ENCODE measurements at regions not wholly inside any gene's neighbourhood (a gene's known extent, or its start where the extent isn't known, plus 50 kb on each side); places are given as distances from the start of the nearest gene placed in this dataset.

DNA sequence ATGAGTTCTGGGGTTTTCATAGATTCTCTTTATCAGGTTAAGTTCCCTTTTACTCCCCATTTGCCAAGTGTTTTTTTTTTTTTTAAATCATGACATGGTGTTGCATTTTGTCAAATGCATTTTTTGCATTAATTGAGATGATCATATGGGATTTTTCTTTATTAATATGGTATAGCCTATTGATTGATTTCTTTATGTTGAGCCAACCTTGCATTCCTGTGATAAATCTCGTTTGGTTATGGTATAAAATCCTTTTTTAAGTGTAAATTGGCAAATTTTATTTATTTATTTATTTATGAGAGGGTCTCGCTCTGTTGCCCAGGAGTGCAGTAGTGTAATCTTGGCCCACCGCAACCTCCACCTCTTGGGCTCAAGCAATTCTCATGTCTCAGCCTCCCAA is 81.5 kb upstream of the ACVR1 start:
- Histone ChIP-seq H3K4me1 (ENCODE audit: control insufficient read depth in 1 of 2, insufficient read depth in 2 of 2, low read length in 2 of 2) (no peaks in the 10 kb centered on the region), H3K27ac (ENCODE audit: low read depth in 1 of 2, low read length in 2 of 2) (no peak overlapping the region), H3K9ac (ENCODE audit: insufficient read depth, low read length, poor library complexity, severe bottlenecking) (no peak overlapping the region), H4K20me1 (ENCODE audit: insufficient read depth, low read length) (no peaks in the 10 kb centered on the region), H3K4me3 (replicated peaks in 1 of 3; ENCODE audit: low read depth in 2 of 3, low read length in 3 of 3) (no peak overlapping the region), H3K36me3 (replicated peaks in 1 of 2; ENCODE audit: control insufficient read depth in 1 of 2, insufficient read depth in 2 of 2, low read length in 2 of 2) (no peaks in the 10 kb centered on the region), H3K4me2 (replicated peaks; ENCODE audit: extremely low read depth, low read length, poor library complexity, severe bottlenecking) (no peak overlapping the region), H2AFZ (ENCODE audit: insufficient read depth, low read depth, low read length, poor library complexity, severe bottlenecking) (no peak overlapping the region), H3K27me3 (ENCODE audit: control insufficient read depth in 2 of 2, insufficient read depth in 2 of 2, low read length in 2 of 2) (no peaks in the 10 kb centered on the region), H3K79me2 (ENCODE audit: insufficient read depth, low read length) (no peaks in the 10 kb centered on the region), H3K9me3 (replicated peaks in 1 of 2; ENCODE audit: control insufficient read depth in 1 of 2, insufficient read depth in 1 of 2, low read length in 2 of 2) (peaks cover 16 to 28% of the 10 kb centered on the region in 2 donors)
- Mint-ChIP-seq H3K36me3 (no peaks in the 10 kb centered on the region), H3K27ac (no peak overlapping the region), H3K9me3 (peaks cover 11 to 40% (median 37%) of the 10 kb centered on the region in 7 donors), H3K4me3 (no peak overlapping the region), H3K27me3 (ENCODE audit: low read depth in 3 of 3) (no peaks in the 10 kb centered on the region), H3K4me1 (no peaks in the 10 kb centered on the region)
- WGBS (ENCODE audit: insufficient coverage): no CpG with 5 or more reads among the region's 3 CpGs
- TF ChIP-seq, protein P1, sequence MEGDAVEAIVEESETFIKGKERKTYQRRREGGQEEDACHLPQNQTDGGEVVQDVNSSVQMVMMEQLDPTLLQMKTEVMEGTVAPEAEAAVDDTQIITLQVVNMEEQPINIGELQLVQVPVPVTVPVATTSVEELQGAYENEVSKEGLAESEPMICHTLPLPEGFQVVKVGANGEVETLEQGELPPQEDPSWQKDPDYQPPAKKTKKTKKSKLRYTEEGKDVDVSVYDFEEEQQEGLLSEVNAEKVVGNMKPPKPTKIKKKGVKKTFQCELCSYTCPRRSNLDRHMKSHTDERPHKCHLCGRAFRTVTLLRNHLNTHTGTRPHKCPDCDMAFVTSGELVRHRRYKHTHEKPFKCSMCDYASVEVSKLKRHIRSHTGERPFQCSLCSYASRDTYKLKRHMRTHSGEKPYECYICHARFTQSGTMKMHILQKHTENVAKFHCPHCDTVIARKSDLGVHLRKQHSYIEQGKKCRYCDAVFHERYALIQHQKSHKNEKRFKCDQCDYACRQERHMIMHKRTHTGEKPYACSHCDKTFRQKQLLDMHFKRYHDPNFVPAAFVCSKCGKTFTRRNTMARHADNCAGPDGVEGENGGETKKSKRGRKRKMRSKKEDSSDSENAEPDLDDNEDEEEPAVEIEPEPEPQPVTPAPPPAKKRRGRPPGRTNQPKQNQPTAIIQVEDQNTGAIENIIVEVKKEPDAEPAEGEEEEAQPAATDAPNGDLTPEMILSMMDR (IDR thresholded peaks at IDR 0.05): no peak
- no peak for DNase-seq
- intact Hi-C loops (cut with micrococcal nuclease): no loop called here

- no peaks in the 10 kb centered on the region for H3K27me3 Mint-ChIP-seq (ENCODE audit: low read depth in 3 of 3)
- H3K79me2 ChIP-seq (ENCODE audit: insufficient read depth, low read length): no peaks in the 10 kb centered on the region
- no peaks in the 10 kb centered on the region for H3K4me1 ChIP-seq (ENCODE audit: control insufficient read depth in 1 of 2, insufficient read depth in 2 of 2, low read length in 2 of 2)
- intact Hi-C loops (cut with micrococcal nuclease): no loop called here
- H3K36me3 ChIP-seq (replicated peaks in 1 of 2; ENCODE audit: control insufficient read depth in 1 of 2, insufficient read depth in 2 of 2, low read length in 2 of 2): no peaks in the 10 kb centered on the region
- no peak overlapping the region for H3K4me3 ChIP-seq (replicated peaks in 1 of 3; ENCODE audit: low read depth in 2 of 3, low read length in 3 of 3)
- H3K27ac Mint-ChIP-seq: no peak overlapping the region
- peaks cover 4 to 27% (median 17%) of the 10 kb centered on the region in 7 donors for H3K9me3 Mint-ChIP-seq
- no peak overlapping the region for H3K27ac ChIP-seq (ENCODE audit: low read depth in 1 of 2, low read length in 2 of 2)
- no peaks in the 10 kb centered on the region for H3K36me3 Mint-ChIP-seq
- no peaks in the 10 kb centered on the region for H3K27me3 ChIP-seq (ENCODE audit: control insufficient read depth in 2 of 2, insufficient read depth in 2 of 2, low read length in 2 of 2)
- H3K9me3 ChIP-seq (replicated peaks in 1 of 2; ENCODE audit: control insufficient read depth in 1 of 2, insufficient read depth in 1 of 2, low read length in 2 of 2): peaks cover 3 to 12% of the 10 kb centered on the region in 2 donors
- no peak overlapping the region for H3K9ac ChIP-seq (ENCODE audit: insufficient read depth, low read length, poor library complexity, severe bottlenecking)
- H3K4me2 ChIP-seq (replicated peaks; ENCODE audit: extremely low read depth, low read length, poor library complexity, severe bottlenecking): no peak overlapping the region
- 83% methylated on average over 1 of the region's 4 CpGs for WGBS (ENCODE audit: insufficient coverage)
- H3K4me3 Mint-ChIP-seq: no peak overlapping the region
- H4K20me1 ChIP-seq (ENCODE audit: insufficient read depth, low read length): no peaks in the 10 kb centered on the region
- no peak overlapping the region for H2AFZ ChIP-seq (ENCODE audit: insufficient read depth, low read depth, low read length, poor library complexity, severe bottlenecking)
- no peak for DNase-seq
- H3K4me1 Mint-ChIP-seq: no peaks in the 10 kb centered on the region
- TF ChIP-seq, protein P1 (IDR thresholded peaks at IDR 0.05): no peak
These were observed 76.4 kb upstream of the ACVR1 start for GRCh38 chr2:157952558-157952957.

All from CD14-positive monocyte (primary cell).